ENCODE measurements at regions not wholly inside any gene's neighbourhood (a gene's known extent, or its start where the extent isn't known, plus 50 kb on each side); places are given as distances from the start of the nearest gene placed in this dataset.

DNA sequence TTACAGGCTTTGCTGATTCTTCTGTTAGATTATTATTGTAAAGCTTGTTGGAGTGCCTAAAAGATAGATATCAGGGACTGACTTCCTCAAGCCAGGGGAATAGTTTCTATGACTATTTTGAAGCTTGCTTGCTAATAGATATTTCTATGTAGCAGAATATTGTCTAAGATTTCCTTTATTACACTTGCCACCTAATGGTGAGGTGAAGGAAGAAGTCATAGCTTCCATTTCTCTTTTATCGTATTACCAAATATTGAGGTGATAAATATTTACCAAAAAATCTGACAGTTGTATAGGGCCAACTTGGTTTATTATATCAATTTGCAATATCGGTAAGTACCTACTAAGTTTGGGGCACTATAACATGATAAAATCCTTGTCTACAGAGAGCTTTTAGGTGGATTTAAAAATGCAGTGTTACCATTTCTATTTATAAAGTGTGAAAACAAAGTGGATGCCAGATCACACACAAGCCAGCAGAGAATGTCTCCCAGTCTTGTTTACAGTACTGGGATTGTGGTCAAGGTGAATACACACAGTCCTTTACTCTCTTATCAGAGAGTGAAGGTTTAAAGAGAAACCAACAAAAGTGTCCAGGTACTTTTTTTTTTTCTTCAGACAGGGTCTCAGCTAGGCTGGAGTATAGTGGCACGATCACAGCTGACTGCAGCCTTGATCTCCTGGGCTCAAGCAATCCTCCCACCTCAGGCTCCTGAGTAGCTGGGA lies 137.9 kb downstream of the IGF1 start:
- in situ Hi-C loops (cut with MboI) = no loop called here
- Histone ChIP-seq H3K27me3 (ENCODE audit: control insufficient read depth in 2 of 2, insufficient read depth in 2 of 2, low read length in 2 of 2) (no peaks in the 10 kb centered on the region), H3K4me1 (replicated peaks in 1 of 2; ENCODE audit: control insufficient read depth in 2 of 2, insufficient read depth in 2 of 2, low read length in 2 of 2) (peaks cover 2 to 16% of the 10 kb centered on the region in 2 experiments; a peak in 3 of 5 replicates), H3K9me3 (replicated peaks; ENCODE audit: control insufficient read depth, insufficient read depth, low read depth, low read length) (0 out of 2 replicates have a peak, but pooled peaks cover 2% of the 10 kb centered on the region), H3K4me2 (ENCODE audit: insufficient read depth, low read length) (no peak overlapping the region), H2AFZ (ENCODE audit: low read depth, low read length) (no peak overlapping the region), H3K27ac (ENCODE audit: extremely low read depth, low read depth, low read length) (no peak overlapping the region), H3K9ac (ENCODE audit: insufficient read depth in 1 of 2, low read depth in 2 of 2, low read length in 2 of 2) (no peak overlapping the region), H3K9me1 (ENCODE audit: control insufficient read depth, insufficient read depth, low read length) (no peaks in the 10 kb centered on the region), H3K36me3 (ENCODE audit: control insufficient read depth, insufficient read depth, low read length) (no peaks in the 10 kb centered on the region), H3K79me2 (ENCODE audit: control insufficient read depth, insufficient read depth, low read length) (no peaks in the 10 kb centered on the region), H4K20me1 (replicated peaks; ENCODE audit: control insufficient read depth, insufficient read depth, low read length) (no peaks in the 10 kb centered on the region), H3K4me3 (no peak overlapping the region)
- DNase-seq (ENCODE audit: extremely low read depth in 1 of 4, low spot score in 3 of 4) (no peak), FAIRE-seq (no peak), ATAC-seq (no peak)
- ChIA-PET CTCF (ENCODE audit: low intra/inter-chr PET ratio) (no interaction called here), POLR2A (no interaction called here)
- BruUV-seq (replicated peaks) = no TSS peak
- WGBS (ENCODE audit: insufficient coverage, low coverage, missing lambda C conversion rate) = 75% methylated on average over 3 of the region's 3 CpGs
- intact Hi-C loops (cut with micrococcal nuclease) = no loop called here
- TF ChIP-seq HNRNPUL1 (IDR thresholded peaks at IDR 0.05; ENCODE audit: low read length) (no peak), STAT5B (CRISPR knock-in tag; IDR thresholded peaks at IDR 0.05) (no peak), SIN3B (IDR thresholded peaks at IDR 0.05; ENCODE audit: low read depth) (no peak), NELFE (IDR thresholded peaks at IDR 0.05; ENCODE audit: insufficient read depth, insufficient read length) (no peak), RB1 (IDR thresholded peaks at IDR 0.05; ENCODE audit: low read depth) (no peak), TCF3 (CRISPR knock-in tag; IDR thresholded peaks at IDR 0.05) (no peak), SAP30 (IDR thresholded peaks at IDR 0.05; ENCODE audit: borderline replicate concordance, insufficient read depth, low read depth, low read length, poor library complexity, severe bottlenecking) (no peak), ZNF507 (tag; conservative IDR thresholded peaks at IDR 0.05) (no peak), SMARCE1 (IDR thresholded peaks at IDR 0.05) (no peak)
- TF ChIP-seq, protein P1, sequence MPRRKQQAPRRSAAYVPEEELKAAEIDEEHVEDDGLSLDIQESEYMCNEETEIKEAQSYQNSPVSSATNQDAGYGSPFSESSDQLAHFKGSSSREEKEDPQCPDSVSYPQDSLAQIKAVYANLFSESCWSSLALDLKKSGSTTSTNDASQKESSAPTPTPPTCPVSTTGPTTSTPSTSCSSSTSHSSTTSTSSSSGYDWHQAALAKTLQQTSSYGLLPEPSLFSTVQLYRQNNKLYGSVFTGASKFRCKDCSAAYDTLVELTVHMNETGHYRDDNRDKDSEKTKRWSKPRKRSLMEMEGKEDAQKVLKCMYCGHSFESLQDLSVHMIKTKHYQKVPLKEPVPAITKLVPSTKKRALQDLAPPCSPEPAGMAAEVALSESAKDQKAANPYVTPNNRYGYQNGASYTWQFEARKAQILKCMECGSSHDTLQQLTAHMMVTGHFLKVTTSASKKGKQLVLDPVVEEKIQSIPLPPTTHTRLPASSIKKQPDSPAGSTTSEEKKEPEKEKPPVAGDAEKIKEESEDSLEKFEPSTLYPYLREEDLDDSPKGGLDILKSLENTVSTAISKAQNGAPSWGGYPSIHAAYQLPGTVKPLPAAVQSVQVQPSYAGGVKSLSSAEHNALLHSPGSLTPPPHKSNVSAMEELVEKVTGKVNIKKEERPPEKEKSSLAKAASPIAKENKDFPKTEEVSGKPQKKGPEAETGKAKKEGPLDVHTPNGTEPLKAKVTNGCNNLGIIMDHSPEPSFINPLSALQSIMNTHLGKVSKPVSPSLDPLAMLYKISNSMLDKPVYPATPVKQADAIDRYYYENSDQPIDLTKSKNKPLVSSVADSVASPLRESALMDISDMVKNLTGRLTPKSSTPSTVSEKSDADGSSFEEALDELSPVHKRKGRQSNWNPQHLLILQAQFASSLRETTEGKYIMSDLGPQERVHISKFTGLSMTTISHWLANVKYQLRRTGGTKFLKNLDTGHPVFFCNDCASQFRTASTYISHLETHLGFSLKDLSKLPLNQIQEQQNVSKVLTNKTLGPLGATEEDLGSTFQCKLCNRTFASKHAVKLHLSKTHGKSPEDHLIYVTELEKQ (CRISPR knock-in tag; IDR thresholded peaks at IDR 0.05) = no peak
- TF ChIP-seq, protein P2, sequence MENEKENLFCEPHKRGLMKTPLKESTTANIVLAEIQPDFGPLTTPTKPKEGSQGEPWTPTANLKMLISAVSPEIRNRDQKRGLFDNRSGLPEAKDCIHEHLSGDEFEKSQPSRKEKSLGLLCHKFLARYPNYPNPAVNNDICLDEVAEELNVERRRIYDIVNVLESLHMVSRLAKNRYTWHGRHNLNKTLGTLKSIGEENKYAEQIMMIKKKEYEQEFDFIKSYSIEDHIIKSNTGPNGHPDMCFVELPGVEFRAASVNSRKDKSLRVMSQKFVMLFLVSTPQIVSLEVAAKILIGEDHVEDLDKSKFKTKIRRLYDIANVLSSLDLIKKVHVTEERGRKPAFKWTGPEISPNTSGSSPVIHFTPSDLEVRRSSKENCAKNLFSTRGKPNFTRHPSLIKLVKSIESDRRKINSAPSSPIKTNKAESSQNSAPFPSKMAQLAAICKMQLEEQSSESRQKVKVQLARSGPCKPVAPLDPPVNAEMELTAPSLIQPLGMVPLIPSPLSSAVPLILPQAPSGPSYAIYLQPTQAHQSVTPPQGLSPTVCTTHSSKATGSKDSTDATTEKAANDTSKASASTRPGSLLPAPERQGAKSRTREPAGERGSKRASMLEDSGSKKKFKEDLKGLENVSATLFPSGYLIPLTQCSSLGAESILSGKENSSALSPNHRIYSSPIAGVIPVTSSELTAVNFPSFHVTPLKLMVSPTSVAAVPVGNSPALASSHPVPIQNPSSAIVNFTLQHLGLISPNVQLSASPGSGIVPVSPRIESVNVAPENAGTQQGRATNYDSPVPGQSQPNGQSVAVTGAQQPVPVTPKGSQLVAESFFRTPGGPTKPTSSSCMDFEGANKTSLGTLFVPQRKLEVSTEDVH (IDR thresholded peaks at IDR 0.05; ENCODE audit: low read depth, partially characterized antibody) = no peak
- TF ChIP-seq, protein P3, sequence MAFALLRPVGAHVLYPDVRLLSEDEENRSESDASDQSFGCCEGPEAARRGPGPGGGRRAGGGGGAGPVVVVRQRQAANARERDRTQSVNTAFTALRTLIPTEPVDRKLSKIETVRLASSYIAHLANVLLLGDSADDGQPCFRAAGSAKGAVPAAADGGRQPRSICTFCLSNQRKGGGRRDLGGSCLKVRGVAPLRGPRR (CRISPR knock-in tag; IDR thresholded peaks at IDR 0.05) = no peak
- TF ChIP-seq, protein P4, sequence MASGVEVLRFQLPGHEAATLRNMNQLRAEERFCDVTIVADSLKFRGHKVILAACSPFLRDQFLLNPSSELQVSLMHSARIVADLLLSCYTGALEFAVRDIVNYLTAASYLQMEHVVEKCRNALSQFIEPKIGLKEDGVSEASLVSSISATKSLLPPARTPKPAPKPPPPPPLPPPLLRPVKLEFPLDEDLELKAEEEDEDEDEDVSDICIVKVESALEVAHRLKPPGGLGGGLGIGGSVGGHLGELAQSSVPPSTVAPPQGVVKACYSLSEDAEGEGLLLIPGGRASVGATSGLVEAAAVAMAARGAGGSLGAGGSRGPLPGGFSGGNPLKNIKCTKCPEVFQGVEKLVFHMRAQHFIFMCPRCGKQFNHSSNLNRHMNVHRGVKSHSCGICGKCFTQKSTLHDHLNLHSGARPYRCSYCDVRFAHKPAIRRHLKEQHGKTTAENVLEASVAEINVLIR (CRISPR knock-in tag; IDR thresholded peaks at IDR 0.05) = no peak
- TF ChIP-seq, protein P5, sequence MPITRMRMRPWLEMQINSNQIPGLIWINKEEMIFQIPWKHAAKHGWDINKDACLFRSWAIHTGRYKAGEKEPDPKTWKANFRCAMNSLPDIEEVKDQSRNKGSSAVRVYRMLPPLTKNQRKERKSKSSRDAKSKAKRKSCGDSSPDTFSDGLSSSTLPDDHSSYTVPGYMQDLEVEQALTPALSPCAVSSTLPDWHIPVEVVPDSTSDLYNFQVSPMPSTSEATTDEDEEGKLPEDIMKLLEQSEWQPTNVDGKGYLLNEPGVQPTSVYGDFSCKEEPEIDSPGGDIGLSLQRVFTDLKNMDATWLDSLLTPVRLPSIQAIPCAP (CRISPR knock-in tag; IDR thresholded peaks at IDR 0.05; ENCODE audit: borderline replicate concordance) = no peak
